Urothelium cell line (cell line): ENCODE measurements at regions not wholly inside any gene's neighbourhood (a gene's known extent, or its start where the extent isn't known, plus 50 kb on each side); places are given as distances from the start of the nearest gene placed in this dataset.
"Not testable (repeated sequence)": the region's sequence is repeated elsewhere in the genome, so short reads cannot be mapped to it uniquely, and the experiment has no call there.

Experiments
- DNase-seq: peaks from one replicate; pipeline ENCODE4 v3.0.0; 2011; ENCODE audit warnings: low spot score, mixed read lengths
- FAIRE-seq: peaks from 2 replicates; lab custom pipeline; 2011; peaks lifted over from hg19 to GRCh38; lab: Jason Lieb, UNC

DNA sequence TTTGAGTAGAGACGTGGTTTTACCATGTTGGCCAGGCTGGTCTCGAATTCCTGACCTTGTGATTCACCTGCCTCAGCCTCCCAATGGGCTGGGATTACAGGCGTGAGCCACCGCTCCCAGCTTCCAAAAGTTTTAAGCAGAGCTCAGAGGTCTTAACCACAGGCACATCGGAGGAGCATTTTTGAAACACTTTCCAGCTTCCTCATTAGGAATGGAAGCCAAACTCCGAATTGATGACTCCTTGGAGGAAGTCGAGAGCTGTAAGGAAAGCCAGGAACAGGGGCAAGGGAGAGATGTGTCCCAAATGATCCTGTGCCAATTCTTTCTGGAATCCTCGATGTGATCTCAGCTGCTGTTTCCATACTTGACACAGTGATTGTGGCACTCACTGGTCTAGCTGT, 56.2 kb upstream of the CCZ1B start:
- not testable (repeated sequence) for FAIRE-seq, DNase-seq

- FAIRE-seq = not testable (repeated sequence)
These were observed 57.7 kb upstream of the CCZ1B start for GRCh38 chr7:6883756-6884155.

DNA sequence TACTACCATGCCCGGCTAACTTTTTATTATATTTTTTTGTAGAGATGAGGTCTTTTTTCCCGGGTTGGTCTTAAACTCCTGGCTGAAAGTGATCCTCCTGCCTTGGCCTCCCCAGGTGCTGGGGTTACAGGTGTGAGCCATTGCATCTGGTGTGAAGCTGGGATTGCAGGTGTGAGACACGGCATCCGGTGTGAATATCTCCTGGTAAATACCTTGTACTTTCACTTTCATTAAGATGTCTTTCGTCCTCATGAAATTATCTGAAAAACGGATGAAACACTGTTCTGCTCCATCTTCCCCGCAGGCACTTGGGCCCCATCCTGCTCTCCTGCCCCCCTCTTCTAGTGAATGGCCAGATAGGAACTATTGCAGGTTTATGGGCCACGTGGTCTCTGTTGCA, 60.1 kb upstream of the CCZ1B start:
- FAIRE-seq = no peak

More at GRCh38 chr7:6883756-6884155, 57.7 kb upstream of the CCZ1B start:
- DNase-seq = not testable (repeated sequence)

GRCh38 chr7:6888267-6889045, 62.4 kb upstream of the CCZ1B start:
- FAIRE-seq, DNase-seq: not testable (repeated sequence)

More for the DNA sequence above, 60.1 kb upstream of the CCZ1B start:
- no peak for DNase-seq

- DNase-seq (no peak), FAIRE-seq (peak; percentile 100)
These were observed 63.3 kb upstream of the CCZ1B start for GRCh38 chr7:6889252-6889812.

DNA sequence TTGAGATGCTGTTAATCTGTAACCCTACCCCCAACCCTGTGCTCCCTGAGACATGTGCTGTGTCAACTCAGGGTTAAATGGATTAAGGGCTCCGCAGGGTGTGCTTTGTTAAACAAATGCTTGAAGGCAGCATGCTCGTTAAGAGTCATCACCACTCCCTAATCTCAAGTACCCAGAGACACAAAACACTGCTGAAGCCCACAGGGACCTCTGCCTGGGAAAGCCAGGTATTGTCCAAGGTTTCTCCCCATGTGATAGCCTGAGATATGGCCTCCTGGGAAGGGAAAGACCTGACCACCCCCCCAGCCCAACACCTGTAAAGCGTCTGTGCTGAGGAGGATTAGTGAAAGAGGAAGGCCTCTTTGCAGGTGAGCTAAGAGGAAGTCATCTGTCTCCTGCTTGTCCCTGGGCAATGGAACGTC, 76.0 kb upstream of the CCZ1B start:
- not testable (repeated sequence) for DNase-seq, FAIRE-seq

DNA sequence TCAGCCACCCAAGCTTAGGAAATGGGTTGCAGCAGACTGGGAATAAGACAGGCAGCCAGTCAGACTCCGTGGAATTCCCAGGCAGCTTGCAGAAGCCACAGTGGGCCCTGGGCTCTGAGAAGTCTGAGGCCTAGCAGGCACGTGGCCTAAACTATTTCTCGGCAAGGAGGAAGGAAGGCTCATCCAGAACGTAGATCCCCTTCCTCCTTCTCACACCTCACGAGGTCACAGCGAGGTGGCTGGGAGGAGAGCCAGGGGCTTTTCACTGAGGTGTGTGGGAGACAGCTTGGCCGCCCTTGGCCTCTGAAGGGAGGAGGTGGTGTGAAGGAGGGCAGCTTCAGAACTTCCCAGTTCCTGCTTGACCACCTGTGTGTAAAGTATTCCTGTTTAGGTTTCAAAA, 77.2 kb upstream of the CCZ1B start:
- not testable (repeated sequence) for FAIRE-seq, DNase-seq

DNA sequence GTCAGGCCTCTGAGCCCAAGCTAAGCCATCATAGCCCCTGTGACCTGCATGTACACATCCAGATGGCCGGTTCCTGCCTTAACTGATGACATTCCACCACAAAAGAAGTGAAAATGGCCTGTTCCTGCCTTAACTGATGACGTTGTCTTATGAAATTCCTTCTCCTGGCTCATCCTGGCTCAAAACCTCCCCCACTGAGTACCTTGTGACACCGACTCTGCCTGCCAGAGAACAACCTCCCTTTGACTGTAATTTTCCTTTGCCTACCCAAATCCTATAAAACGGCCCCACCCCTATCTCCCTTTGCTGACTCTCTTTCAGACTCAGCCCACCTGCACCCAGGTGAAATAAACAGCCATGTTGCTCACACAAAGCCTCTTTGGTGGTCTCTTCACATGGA, 77.7 kb upstream of the CCZ1B start:
- not testable (repeated sequence) for FAIRE-seq, DNase-seq

DNA sequence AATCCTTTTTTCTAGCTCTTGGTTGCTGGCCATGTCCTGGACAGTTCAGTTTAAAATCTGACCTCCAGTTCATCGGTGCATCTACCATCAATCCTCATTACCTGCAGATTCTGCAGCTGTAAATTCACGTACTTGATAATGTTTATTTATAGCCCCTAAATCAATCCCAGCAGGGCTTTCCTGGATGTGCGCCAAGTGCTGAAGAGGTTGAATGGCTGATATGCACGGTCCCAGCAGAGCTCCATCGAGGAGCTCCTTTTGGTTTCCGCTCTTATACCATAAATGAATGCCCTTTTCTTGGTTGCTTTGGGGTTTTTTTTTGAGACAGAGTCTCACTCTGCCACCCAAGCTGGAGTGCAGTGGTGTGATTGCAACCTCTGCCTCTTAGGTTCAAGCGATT, 91.2 kb upstream of the CCZ1B start:
- FAIRE-seq (no peak), DNase-seq (no peak)

- FAIRE-seq, DNase-seq: not testable (repeated sequence)
These were observed 93.1 kb upstream of the CCZ1B start for GRCh38 chr7:6919169-6919568.

- FAIRE-seq, DNase-seq: not testable (repeated sequence)
These were observed 98.4 kb upstream of the CCZ1B start for GRCh38 chr7:6924523-6924922.

- not testable (repeated sequence) for DNase-seq, FAIRE-seq
These were observed 100.4 kb upstream of the CCZ1B start for GRCh38 chr7:6926193-6927174.

GRCh38 chr7:6927643-6928042, 101.6 kb upstream of the CCZ1B start:
- not testable (repeated sequence) for DNase-seq, FAIRE-seq

- FAIRE-seq = not testable (repeated sequence)
These were observed 103.5 kb upstream of the CCZ1B start for GRCh38 chr7:6929588-6929987.

DNA sequence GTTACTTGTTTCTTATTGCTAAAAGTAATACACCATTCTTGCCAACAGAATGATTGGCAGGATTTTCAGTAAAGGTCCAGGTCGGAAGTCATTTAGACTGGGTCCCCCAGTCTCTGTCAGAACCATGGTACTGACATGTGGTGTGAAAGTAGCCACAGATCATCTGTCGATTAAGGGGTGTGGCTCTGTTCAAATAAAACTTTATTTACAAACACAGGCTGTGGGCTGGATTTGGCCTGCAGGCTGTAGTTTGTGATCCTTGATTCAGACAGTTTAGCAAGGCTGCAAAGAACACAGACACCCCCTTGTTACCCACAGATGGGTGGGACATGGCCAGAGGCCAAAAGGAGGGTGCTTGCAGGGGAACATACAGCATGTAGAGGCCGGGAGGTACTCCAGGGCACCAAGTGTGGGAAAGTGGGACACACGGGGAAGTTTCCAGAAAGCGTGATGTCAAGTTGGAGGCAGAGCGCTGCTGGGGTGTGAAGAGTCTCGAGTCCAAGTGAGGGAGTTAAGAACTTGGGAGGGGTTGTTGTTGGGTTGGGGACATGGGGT, 104.1 kb upstream of the CCZ1B start:
- peak; percentile 20 for FAIRE-seq
- DNase-seq = not testable (repeated sequence)

More at GRCh38 chr7:6929588-6929987, 103.5 kb upstream of the CCZ1B start:
- not testable (repeated sequence) for DNase-seq

DNA sequence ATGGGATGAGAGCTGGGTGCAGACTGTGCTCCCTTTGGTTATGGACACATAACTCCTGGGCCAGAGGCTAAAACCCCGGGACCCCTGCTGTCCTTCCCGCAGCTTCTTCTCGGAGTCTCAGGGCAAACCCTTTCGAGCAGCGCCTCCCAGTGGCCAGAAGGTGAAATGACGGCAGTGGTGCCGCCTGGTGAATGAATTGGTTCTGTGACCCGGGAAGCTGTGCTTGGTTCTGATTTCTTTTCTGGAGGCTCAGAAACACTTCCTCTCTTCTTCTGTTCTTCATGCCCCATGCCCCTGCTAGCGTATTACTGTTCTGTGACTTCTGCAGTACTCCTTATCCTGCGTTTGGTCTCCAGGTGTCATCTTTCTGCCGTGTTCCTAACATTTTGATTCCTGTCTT, 104.7 kb upstream of the CCZ1B start:
- not testable (repeated sequence) for FAIRE-seq, DNase-seq

DNA sequence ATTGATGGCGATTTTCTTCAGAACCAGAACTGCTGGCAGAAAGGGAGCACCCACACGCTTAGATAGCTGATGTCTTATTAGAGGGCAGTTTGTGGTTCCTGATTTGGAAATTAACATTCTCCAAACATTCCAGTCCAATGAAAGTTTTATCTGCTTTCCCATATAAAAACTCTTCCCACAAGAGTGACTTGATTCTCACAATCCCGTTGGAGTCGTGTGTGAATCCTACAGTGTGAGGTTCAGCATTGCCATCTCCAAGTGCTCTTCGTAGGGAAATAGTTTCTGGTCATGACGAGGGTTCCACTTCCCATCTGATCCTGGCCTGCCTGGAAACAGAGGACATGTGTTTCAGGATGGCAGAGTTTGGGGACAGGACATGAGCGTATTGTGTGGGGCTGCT, 105.4 kb upstream of the CCZ1B start:
- FAIRE-seq, DNase-seq: not testable (repeated sequence)

- not testable (repeated sequence) for DNase-seq, FAIRE-seq
These were observed 108.0 kb upstream of the CCZ1B start for GRCh38 chr7:6933954-6934632.

DNA sequence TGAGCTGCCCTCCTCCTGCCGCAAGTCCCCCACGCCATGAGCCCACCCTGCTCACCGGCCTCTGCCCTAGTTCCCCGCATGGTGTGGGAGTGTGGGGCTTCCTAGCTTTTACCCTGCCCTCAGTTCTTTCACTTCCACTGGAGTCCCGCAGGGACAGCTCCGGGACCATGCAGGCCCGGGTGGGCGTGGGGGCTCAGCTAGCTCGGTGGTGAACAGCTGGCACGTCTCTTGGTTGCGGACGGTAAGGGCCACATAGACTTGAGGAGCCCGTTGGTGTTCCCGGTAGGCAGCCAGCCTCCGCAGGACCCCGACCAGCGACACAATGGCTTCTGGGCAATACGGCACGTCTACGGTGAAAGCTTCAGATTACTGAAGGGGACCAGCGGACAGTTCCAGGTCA, 108.9 kb upstream of the CCZ1B start:
- DNase-seq = no peak
- no peak for FAIRE-seq

DNA sequence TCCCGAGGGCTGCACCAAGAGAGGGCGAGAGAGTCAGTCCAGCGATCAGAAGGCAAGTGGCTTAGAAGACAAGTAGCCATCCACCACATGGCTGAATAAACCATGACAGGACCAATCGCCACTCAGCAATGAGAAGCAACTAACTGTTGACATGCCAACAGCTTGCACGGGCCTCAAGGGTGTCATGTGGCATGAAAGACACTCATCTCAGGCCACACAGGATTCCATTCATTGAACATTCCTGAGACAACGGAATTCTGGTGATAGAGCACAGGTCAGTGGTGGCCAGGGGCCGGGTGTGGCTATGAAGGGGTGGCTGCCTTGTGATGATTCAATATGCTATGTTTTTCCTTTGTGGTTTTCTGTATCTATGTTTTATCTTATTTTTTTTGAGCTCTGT, 110.6 kb upstream of the CCZ1B start:
- DNase-seq, FAIRE-seq: not testable (repeated sequence)
